ENCODE measurements at regions not wholly inside any gene's neighbourhood (a gene's known extent, or its start where the extent isn't known, plus 50 kb on each side); places are given as distances from the start of the nearest gene placed in this dataset.

- TF ChIP-seq, protein P1, sequence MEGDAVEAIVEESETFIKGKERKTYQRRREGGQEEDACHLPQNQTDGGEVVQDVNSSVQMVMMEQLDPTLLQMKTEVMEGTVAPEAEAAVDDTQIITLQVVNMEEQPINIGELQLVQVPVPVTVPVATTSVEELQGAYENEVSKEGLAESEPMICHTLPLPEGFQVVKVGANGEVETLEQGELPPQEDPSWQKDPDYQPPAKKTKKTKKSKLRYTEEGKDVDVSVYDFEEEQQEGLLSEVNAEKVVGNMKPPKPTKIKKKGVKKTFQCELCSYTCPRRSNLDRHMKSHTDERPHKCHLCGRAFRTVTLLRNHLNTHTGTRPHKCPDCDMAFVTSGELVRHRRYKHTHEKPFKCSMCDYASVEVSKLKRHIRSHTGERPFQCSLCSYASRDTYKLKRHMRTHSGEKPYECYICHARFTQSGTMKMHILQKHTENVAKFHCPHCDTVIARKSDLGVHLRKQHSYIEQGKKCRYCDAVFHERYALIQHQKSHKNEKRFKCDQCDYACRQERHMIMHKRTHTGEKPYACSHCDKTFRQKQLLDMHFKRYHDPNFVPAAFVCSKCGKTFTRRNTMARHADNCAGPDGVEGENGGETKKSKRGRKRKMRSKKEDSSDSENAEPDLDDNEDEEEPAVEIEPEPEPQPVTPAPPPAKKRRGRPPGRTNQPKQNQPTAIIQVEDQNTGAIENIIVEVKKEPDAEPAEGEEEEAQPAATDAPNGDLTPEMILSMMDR (IDR thresholded peaks at IDR 0.05; ENCODE audit: insufficient read depth, low read depth, low read length, missing control alignments): no peak
- DNase-seq (ENCODE audit: low read depth): no peak
- H3K4me3 ChIP-seq (ENCODE audit: low read length): no peak overlapping the region
Measured at GRCh38 chr4:54372951-54373350, 143.9 kb downstream of the PDGFRA start.

- TF ChIP-seq, protein P1 (IDR thresholded peaks at IDR 0.05; ENCODE audit: insufficient read depth, low read depth, low read length, missing control alignments): no peak
- DNase-seq (ENCODE audit: low read depth): no peak
- H3K4me3 ChIP-seq (ENCODE audit: low read length): no peak overlapping the region
Measured at GRCh38 chr4:54373718-54374210, 144.7 kb downstream of the PDGFRA start.

DNA sequence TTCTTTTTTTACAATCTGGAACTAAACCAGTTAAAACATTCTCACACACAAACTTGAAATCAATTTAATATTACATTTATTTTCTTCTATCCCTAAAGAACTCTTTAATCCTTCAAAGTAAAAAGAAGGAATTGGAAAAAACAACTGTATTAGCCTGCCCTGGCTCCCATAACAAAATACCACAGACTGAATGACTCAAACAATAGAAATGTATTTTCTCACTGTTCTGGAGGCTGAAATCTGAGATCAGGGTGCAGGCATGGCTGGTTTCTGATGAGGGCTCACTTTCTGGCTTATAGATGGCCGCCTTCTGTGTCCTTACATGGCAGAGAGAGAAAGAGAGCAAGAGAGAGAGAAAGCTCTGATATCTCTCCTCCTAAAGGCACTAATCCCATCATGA is 149.4 kb downstream of the PDGFRA start:
- DNase-seq (ENCODE audit: low read depth): no peak
- TF ChIP-seq, protein P1 (IDR thresholded peaks at IDR 0.05; ENCODE audit: insufficient read depth, low read depth, low read length, missing control alignments): no peak
- H3K4me3 ChIP-seq (ENCODE audit: low read length): no peak overlapping the region

- TF ChIP-seq, protein P1 (IDR thresholded peaks at IDR 0.05; ENCODE audit: insufficient read depth, low read depth, low read length, missing control alignments): no peak
- H3K4me3 ChIP-seq (ENCODE audit: low read length): no peak overlapping the region
Measured at GRCh38 chr4:54384152-54384551, 155.1 kb downstream of the PDGFRA start.

DNA sequence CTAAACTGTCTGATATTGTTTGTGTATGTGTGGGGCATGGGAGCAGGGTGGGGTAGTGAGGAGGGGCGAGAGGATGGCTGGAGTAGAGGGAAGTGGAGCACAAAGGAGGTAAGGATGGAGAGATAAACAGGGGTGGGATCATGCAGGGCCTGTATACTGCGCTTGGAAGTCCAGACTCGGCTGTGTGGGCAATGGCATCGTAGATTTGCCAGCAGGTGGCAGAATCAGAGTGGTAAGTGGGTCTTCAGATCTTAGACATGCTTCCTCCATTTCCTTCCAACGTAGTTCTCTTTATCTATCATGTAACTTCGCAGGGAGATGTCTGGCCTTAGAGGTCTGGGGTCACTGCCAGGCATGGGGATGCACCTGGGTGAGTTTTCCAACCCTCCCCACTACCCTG is 155.5 kb downstream of the PDGFRA start:
- TF ChIP-seq, protein P1 (IDR thresholded peaks at IDR 0.05; ENCODE audit: insufficient read depth, low read depth, low read length, missing control alignments): peak; percentile 57
- peak; percentile 54 for DNase-seq (ENCODE audit: low read depth)
- H3K4me3 ChIP-seq (ENCODE audit: low read length): no peak overlapping the region

More at GRCh38 chr4:54384152-54384551, 155.1 kb downstream of the PDGFRA start:
- DNase-seq (ENCODE audit: low read depth): no peak

- TF ChIP-seq, protein P1 (IDR thresholded peaks at IDR 0.05; ENCODE audit: insufficient read depth, low read depth, low read length, missing control alignments): no peak
- no peak for DNase-seq (ENCODE audit: low read depth)
Measured at GRCh38 chr4:54386042-54386669, 157.1 kb downstream of the PDGFRA start.

DNA sequence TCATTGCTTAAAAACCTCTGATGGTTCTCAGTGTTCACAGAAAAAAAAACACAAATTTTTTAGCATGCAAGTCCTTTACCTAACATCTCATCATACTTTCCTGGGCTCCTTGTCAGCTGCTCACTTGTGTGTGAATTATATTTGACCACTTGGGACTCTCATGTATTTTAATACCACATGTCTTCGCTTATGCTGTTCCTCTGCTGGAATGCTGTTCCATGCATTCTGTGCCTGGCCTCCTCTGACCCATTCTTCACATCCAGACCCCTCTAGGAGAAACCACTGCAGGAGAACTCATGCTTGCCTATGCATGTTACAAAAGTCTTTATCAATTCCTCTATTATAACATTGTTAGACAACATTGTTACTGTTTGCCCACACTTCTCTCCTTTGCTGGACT is 157.6 kb downstream of the PDGFRA start:
- TF ChIP-seq, protein P1 (IDR thresholded peaks at IDR 0.05; ENCODE audit: insufficient read depth, low read depth, low read length, missing control alignments): no peak
- no peak overlapping the region for H3K4me3 ChIP-seq (ENCODE audit: low read length)
- DNase-seq (ENCODE audit: low read depth): no peak

More at GRCh38 chr4:54386042-54386669, 157.1 kb downstream of the PDGFRA start:
- no peak overlapping the region for H3K4me3 ChIP-seq (ENCODE audit: low read length)

All from epithelial cell of esophagus (primary cell).